IPS-NIHi11 (cell line): ENCODE measurements at regions not wholly inside any gene's neighbourhood (a gene's known extent, or its start where the extent isn't known, plus 50 kb on each side); places are given as distances from the start of the nearest gene placed in this dataset.

Experiments used
- DNase-seq: peaks from one replicate; pipeline ENCODE4 v3.0.0; 2012; ENCODE audit warnings: mixed read lengths, low spot score

GRCh38 chr7:34603711-34604444, 54.1 kb upstream of the NPSR1 start:
- no peak for DNase-seq
